ENCODE measurements at regions not wholly inside any gene's neighbourhood (a gene's known extent, or its start where the extent isn't known, plus 50 kb on each side); places are given as distances from the start of the nearest gene placed in this dataset.

GRCh38 chr13:99125326-99125915, 75.2 kb upstream of the UBAC2 start:
- DNase-seq = no peak

- no peak for DNase-seq
Measured at GRCh38 chr13:99126821-99127220, 73.8 kb upstream of the UBAC2 start.

GRCh38 chr13:99129050-99129449, 71.6 kb upstream of the UBAC2 start:
- no peak for DNase-seq

GRCh38 chr13:99129951-99130350, 70.7 kb upstream of the UBAC2 start:
- no peak for DNase-seq

GRCh38 chr13:99131410-99131809, 69.2 kb upstream of the UBAC2 start:
- no peak for DNase-seq

- no peak for DNase-seq
Measured at GRCh38 chr13:99132295-99132835, 68.3 kb upstream of the UBAC2 start.

- DNase-seq = no peak
Measured at GRCh38 chr13:99133230-99133629, 67.4 kb upstream of the UBAC2 start.

- DNase-seq = no peak
Measured at GRCh38 chr13:99133848-99134247, 66.8 kb upstream of the UBAC2 start.

GRCh38 chr13:99135591-99135990, 65.1 kb upstream of the UBAC2 start:
- DNase-seq = no peak

GRCh38 chr13:99136427-99136954, 64.2 kb upstream of the UBAC2 start:
- no peak for DNase-seq

GRCh38 chr13:99140831-99141230, 59.8 kb upstream of the UBAC2 start:
- DNase-seq = no peak

- no peak for DNase-seq
Measured at GRCh38 chr13:99143904-99144303, 56.8 kb upstream of the UBAC2 start.

- DNase-seq = no peak
Measured at GRCh38 chr13:99144306-99144705, 56.3 kb upstream of the UBAC2 start.

GRCh38 chr13:99145461-99145860, 55.2 kb upstream of the UBAC2 start:
- DNase-seq = no peak

GRCh38 chr13:99150575-99151361, 49.9 kb upstream of the UBAC2 start:
- no peak for DNase-seq
